ENCODE measurements at regions not wholly inside any gene's neighbourhood (a gene's known extent, or its start where the extent isn't known, plus 50 kb on each side); places are given as distances from the start of the nearest gene placed in this dataset.

DNA sequence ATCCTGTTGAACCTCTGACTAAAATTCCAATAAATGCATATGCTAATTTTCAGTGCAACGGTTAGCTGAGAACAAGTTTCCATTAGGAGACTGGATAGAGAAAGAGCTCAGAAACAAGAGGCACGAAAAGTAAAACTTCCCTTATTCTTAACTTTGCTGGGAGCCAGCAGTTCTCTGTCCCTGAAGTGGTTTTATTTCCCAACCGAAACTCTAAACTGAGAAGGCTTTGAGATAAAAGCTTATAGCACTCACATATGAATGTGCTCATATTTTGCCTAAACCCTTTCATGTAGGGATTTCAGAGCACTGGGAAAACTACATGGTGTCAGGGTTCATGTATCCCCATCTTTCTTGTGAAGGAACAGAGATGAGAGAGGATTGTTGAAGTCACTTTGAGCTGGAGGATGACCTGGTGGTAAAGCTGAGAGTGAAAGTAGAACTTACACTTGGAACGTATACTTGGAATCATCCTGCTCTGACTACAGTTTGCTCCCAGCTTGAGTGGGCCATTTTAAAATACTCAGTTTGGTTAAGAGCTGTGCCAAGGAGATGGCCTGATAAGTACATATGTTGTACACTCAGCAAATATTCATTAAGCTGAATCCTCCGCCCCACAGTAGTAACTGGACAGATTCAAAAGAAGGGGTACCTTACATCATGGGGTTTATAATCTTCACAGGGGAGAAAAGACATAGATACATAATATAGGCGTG is 324.2 kb upstream of the CNR1 start:
- no peaks in the 10 kb centered on the region for H3K9me2 ChIP-seq (replicated peaks; ENCODE audit: control insufficient read depth, low read length)
- TF ChIP-seq, protein P1, sequence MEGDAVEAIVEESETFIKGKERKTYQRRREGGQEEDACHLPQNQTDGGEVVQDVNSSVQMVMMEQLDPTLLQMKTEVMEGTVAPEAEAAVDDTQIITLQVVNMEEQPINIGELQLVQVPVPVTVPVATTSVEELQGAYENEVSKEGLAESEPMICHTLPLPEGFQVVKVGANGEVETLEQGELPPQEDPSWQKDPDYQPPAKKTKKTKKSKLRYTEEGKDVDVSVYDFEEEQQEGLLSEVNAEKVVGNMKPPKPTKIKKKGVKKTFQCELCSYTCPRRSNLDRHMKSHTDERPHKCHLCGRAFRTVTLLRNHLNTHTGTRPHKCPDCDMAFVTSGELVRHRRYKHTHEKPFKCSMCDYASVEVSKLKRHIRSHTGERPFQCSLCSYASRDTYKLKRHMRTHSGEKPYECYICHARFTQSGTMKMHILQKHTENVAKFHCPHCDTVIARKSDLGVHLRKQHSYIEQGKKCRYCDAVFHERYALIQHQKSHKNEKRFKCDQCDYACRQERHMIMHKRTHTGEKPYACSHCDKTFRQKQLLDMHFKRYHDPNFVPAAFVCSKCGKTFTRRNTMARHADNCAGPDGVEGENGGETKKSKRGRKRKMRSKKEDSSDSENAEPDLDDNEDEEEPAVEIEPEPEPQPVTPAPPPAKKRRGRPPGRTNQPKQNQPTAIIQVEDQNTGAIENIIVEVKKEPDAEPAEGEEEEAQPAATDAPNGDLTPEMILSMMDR (IDR thresholded peaks at IDR 0.05; ENCODE audit: low read depth, low read length, poor library complexity, severe bottlenecking), result no peak
- no peak for TF ChIP-seq EZH2phosphoT487 (IDR thresholded peaks at IDR 0.05; ENCODE audit: borderline replicate concordance, low read length)
- peaks cover 6% of the 10 kb centered on the region for H3K36me3 ChIP-seq (ENCODE audit: control insufficient read depth, low read length)
- H3K4me1 ChIP-seq (ENCODE audit: control insufficient read depth, low read length), result peaks cover 22% of the 10 kb centered on the region
- H4K20me1 ChIP-seq (ENCODE audit: control insufficient read depth, insufficient read depth, low read depth, low read length), result no peaks in the 10 kb centered on the region
- H3K4me2 ChIP-seq (ENCODE audit: low read length), result no peak overlapping the region
- H3K27me3 ChIP-seq (ENCODE audit: control insufficient read depth, low read length), result no peaks in the 10 kb centered on the region
- peaks cover 12% of the 10 kb centered on the region; the same call in 1 of the 2 replicates for H3K9me3 ChIP-seq (ENCODE audit: control insufficient read depth, insufficient read depth, low read length)
- no peaks in the 10 kb centered on the region for H3F3A ChIP-seq (ENCODE audit: control insufficient read depth, insufficient read depth)
- H3K4me3 ChIP-seq (ENCODE audit: low read length), result no peak overlapping the region
- no peaks in the 10 kb centered on the region for H3K79me2 ChIP-seq (ENCODE audit: control insufficient read depth, low read length)
- H3K27ac ChIP-seq (ENCODE audit: low read depth, low read length), result no peak overlapping the region

DNA sequence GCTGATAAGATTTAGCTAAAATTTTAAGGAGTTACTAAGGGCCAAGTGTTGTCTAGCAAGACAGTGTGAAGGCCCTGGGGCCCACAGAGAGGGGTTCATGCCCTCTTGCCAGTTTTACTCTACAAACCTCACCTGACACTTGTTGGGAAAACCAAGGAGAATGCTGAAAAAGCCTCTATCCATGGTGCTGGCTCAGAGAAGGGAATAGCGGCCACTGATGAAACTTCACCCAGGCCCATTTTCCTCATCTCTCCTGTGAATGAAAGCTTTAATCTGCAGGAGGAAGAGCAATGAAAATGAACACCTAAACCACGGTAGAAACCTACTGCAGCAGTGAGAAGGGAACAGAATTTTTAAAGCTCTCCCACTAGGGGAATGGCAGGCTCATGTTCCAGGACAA is 317.3 kb upstream of the CNR1 start:
- TF ChIP-seq, protein P1 (IDR thresholded peaks at IDR 0.05; ENCODE audit: low read depth, low read length, poor library complexity, severe bottlenecking), result no peak
- no peak for TF ChIP-seq EZH2phosphoT487 (IDR thresholded peaks at IDR 0.05; ENCODE audit: borderline replicate concordance, low read length)
- Histone ChIP-seq H3F3A (ENCODE audit: control insufficient read depth, insufficient read depth) (no peaks in the 10 kb centered on the region), H3K9me2 (replicated peaks; ENCODE audit: control insufficient read depth, low read length) (no peaks in the 10 kb centered on the region), H3K4me3 (ENCODE audit: low read length) (no peak overlapping the region), H3K4me1 (ENCODE audit: control insufficient read depth, low read length) (peaks cover 15% of the 10 kb centered on the region), H3K4me2 (ENCODE audit: low read length) (no peak overlapping the region), H3K79me2 (ENCODE audit: control insufficient read depth, low read length) (no peaks in the 10 kb centered on the region), H3K36me3 (ENCODE audit: control insufficient read depth, low read length) (no peaks in the 10 kb centered on the region), H3K27ac (ENCODE audit: low read depth, low read length) (no peak overlapping the region), H3K9me3 (ENCODE audit: control insufficient read depth, insufficient read depth, low read length) (no peaks in the 10 kb centered on the region), H4K20me1 (ENCODE audit: control insufficient read depth, insufficient read depth, low read depth, low read length) (no peaks in the 10 kb centered on the region), H3K27me3 (ENCODE audit: control insufficient read depth, low read length) (no peaks in the 10 kb centered on the region)

DNA sequence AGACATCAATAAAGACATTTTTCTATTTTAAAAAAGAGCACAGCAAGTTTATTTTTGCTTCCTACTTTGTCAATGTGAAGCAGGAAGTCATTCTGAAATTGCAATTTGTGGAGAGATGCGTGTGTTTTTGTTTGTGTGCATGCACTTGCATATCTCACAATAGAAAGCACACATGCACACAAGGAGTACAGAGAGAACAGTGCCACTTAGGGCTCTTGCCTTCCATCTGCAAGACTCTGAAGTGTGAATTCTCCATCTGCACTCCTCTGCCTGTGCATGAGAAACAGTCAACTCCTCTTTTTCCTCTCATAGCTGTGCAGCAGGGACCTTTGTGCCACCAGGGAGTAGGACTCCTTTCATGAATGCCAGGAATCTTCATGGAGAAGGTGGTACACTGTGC is 316.3 kb upstream of the CNR1 start:
- Histone ChIP-seq H4K20me1 (ENCODE audit: control insufficient read depth, insufficient read depth, low read depth, low read length) (no peaks in the 10 kb centered on the region), H3K9me2 (replicated peaks; ENCODE audit: control insufficient read depth, low read length) (no peaks in the 10 kb centered on the region), H3K4me1 (ENCODE audit: control insufficient read depth, low read length) (peaks cover 15% of the 10 kb centered on the region), H3K27me3 (ENCODE audit: control insufficient read depth, low read length) (no peaks in the 10 kb centered on the region), H3K4me3 (ENCODE audit: low read length) (no peak overlapping the region), H3K79me2 (ENCODE audit: control insufficient read depth, low read length) (no peaks in the 10 kb centered on the region), H3K36me3 (ENCODE audit: control insufficient read depth, low read length) (no peaks in the 10 kb centered on the region), H3K27ac (ENCODE audit: low read depth, low read length) (no peak overlapping the region), H3K9me3 (ENCODE audit: control insufficient read depth, insufficient read depth, low read length) (peaks cover 5% of the 10 kb centered on the region; the same call in 1 of the 2 replicates), H3F3A (ENCODE audit: control insufficient read depth, insufficient read depth) (no peaks in the 10 kb centered on the region), H3K4me2 (ENCODE audit: low read length) (peak overlapping the region; percentile 7; the same call in 1 of the 2 replicates)
- TF ChIP-seq EZH2phosphoT487 (IDR thresholded peaks at IDR 0.05; ENCODE audit: borderline replicate concordance, low read length), result no peak
- TF ChIP-seq, protein P1 (IDR thresholded peaks at IDR 0.05; ENCODE audit: low read depth, low read length, poor library complexity, severe bottlenecking), result no peak

Data from DOHH2 (cell line).